H9 (cell line): ENCODE measurements at regions not wholly inside any gene's neighbourhood (a gene's known extent, or its start where the extent isn't known, plus 50 kb on each side); places are given as distances from the start of the nearest gene placed in this dataset.

Source experiments
- DNase-seq: peaks from one replicate; pipeline ENCODE4 v3.0.0-alpha.2; 2017
- H2AFZ ChIP-seq: one replicate; pipeline ENCODE4 v1.6.1; 2013; ENCODE audit warnings: mild to moderate bottlenecking, low read length, control low read depth, moderate library complexity
- H2AK5ac ChIP-seq: 2 replicates; pipeline ENCODE4 v1.6.1; 2013; ENCODE audit warnings: low read length, control low read depth, mixed read lengths; ENCODE audit not compliant: insufficient read length
- H2BK120ac ChIP-seq: one replicate; pipeline ENCODE4 v1.6.1; 2013; ENCODE audit warnings: low read depth, mild to moderate bottlenecking, low read length, control low read depth, inconsistent platforms; ENCODE audit not compliant: poor library complexity, severe bottlenecking
- H2BK12ac ChIP-seq: 2 replicates; pipeline ENCODE4 v1.6.1; 2013; ENCODE audit warnings: low read length, control low read depth, mixed read lengths, low read depth; ENCODE audit not compliant: insufficient read length
- H2BK15ac ChIP-seq: 2 replicates; pipeline ENCODE4 v1.6.1; 2013; ENCODE audit warnings: low read depth, low read length, control low read depth
- H2BK20ac ChIP-seq: one replicate; pipeline ENCODE4 v1.6.1; 2013; ENCODE audit warnings: low read depth, mild to moderate bottlenecking, low read length, control low read depth, inconsistent platforms; ENCODE audit not compliant: poor library complexity, severe bottlenecking
- H2BK5ac ChIP-seq: 2 replicates; pipeline ENCODE4 v1.6.1; 2013; ENCODE audit warnings: low read length, control low read depth, mixed read lengths; ENCODE audit not compliant: insufficient read length
- H3K14ac ChIP-seq: 2 replicates; pipeline ENCODE4 v1.6.1; 2013; ENCODE audit warnings: low read length, control low read depth; ENCODE audit not compliant: insufficient read depth
- H3K18ac ChIP-seq: 2 replicates; pipeline ENCODE4 v1.6.1; 2013; ENCODE audit warnings: low read depth, mild to moderate bottlenecking, mixed read lengths, low read length, control low read depth; ENCODE audit not compliant: insufficient read length
- H3K23ac ChIP-seq: 2 replicates; pipeline ENCODE4 v1.6.1; 2013; ENCODE audit warnings: low read length, control low read depth, mixed read lengths, low read depth; ENCODE audit not compliant: insufficient read length
- H3K23me2 ChIP-seq: 2 replicates; pipeline ENCODE4 v1.6.1; 2013; ENCODE audit warnings: low read depth, mild to moderate bottlenecking, mixed read lengths, low read length, control low read depth; ENCODE audit not compliant: insufficient read length, poor library complexity, severe bottlenecking
- H3K27ac ChIP-seq: 2 replicates; pipeline ENCODE4 v1.5.1; 2013; ENCODE audit warnings: low read length, control low read depth, mixed read lengths, low read depth; ENCODE audit not compliant: insufficient read length
- H3K27me3 ChIP-seq: 2 replicates; pipeline ENCODE4 v1.6.1; 2013; ENCODE audit warnings: low read length, control low read depth, inconsistent platforms; ENCODE audit not compliant: insufficient read depth
- H3K4ac ChIP-seq: 2 replicates; pipeline ENCODE4 v1.6.1; 2013; ENCODE audit warnings: low read depth, mild to moderate bottlenecking, control low read depth, inconsistent platforms, low read length, moderate library complexity
- H3K4me1 ChIP-seq: 2 replicates; pipeline ENCODE4 v1.6.1; 2013; ENCODE audit warnings: low read length, control low read depth, inconsistent platforms; ENCODE audit not compliant: insufficient read depth
- H3K4me2 ChIP-seq: 2 replicates; pipeline ENCODE4 v1.6.1; 2013; ENCODE audit warnings: low read length, control low read depth, mixed read lengths; ENCODE audit not compliant: insufficient read length, insufficient read depth
- H3K56ac ChIP-seq: 2 replicates; pipeline ENCODE4 v1.6.1; 2013; ENCODE audit warnings: low read depth, mild to moderate bottlenecking, mixed read lengths, low read length, control low read depth; ENCODE audit not compliant: insufficient read length
- H3K79me1 ChIP-seq: 2 replicates; pipeline ENCODE4 v1.6.1; 2013; ENCODE audit warnings: low read depth, mild to moderate bottlenecking, moderate library complexity, low read length, control low read depth, inconsistent platforms; ENCODE audit not compliant: insufficient read depth, poor library complexity, severe bottlenecking
- H3K79me2 ChIP-seq: 2 replicates; pipeline ENCODE4 v1.6.1; 2013; ENCODE audit warnings: low read length, control low read depth, inconsistent platforms; ENCODE audit not compliant: insufficient read depth
- H3K9ac ChIP-seq: 2 replicates; pipeline ENCODE4 v1.6.1; 2013; ENCODE audit warnings: low read length, control low read depth, mixed read lengths; ENCODE audit not compliant: insufficient read length; ENCODE audit errors: extremely low read depth
- H3K9me3 ChIP-seq: one replicate; pipeline ENCODE4 v1.6.1; 2013; ENCODE audit warnings: low read depth, low read length, inconsistent platforms; ENCODE audit not compliant: control insufficient read depth
- H3T11ph ChIP-seq: one replicate; pipeline ENCODE4 v1.6.1; 2013; ENCODE audit warnings: mild to moderate bottlenecking, low read length, control low read depth, inconsistent platforms
- H4K20me1 ChIP-seq: one replicate; pipeline ENCODE4 v1.6.1; 2013; ENCODE audit not compliant: control insufficient read depth, insufficient read length, insufficient read depth
- H4K5ac ChIP-seq: 2 replicates; pipeline ENCODE4 v1.6.1; 2013; ENCODE audit warnings: low read depth, mild to moderate bottlenecking, mixed read lengths, low read length, control low read depth; ENCODE audit not compliant: insufficient read length
- H4K8ac ChIP-seq: replicated peaks from 2 replicates; pipeline ENCODE4 v1.6.1; 2013; ENCODE audit warnings: low read length, control low read depth, mixed read lengths, low read depth; ENCODE audit not compliant: insufficient read length
- H4K91ac ChIP-seq: 2 replicates; pipeline ENCODE4 v1.6.1; 2013; ENCODE audit warnings: low read depth, mild to moderate bottlenecking, moderate library complexity, mixed read lengths, low read length, control low read depth; ENCODE audit not compliant: insufficient read length
- H3K27ac Mint-ChIP-seq, 3 experiments: 2 replicates in 2 of 3; 3 replicates in 1 of 3; pipeline ENCODE4 v1.8.0; 2020 to 2021; ENCODE audit warnings: mixed read lengths in 3 of 3, mild to moderate bottlenecking in 1 of 3, moderate library complexity in 1 of 3
- H3K27me3 Mint-ChIP-seq: 2 replicates; pipeline ENCODE4 v1.8.0; 2021; ENCODE audit warnings: low read depth, mild to moderate bottlenecking, moderate library complexity, mixed read lengths
- H3K36me3 Mint-ChIP-seq, 3 experiments: 2 replicates in 2 of 3; 3 replicates in 1 of 3; pipeline ENCODE4 v1.8.0; 2020 to 2021; ENCODE audit warnings: low read depth in 3 of 3, mixed read lengths in 3 of 3; ENCODE audit not compliant: insufficient read depth in 1 of 3
- H3K4me1 Mint-ChIP-seq, 2 experiments: 2 replicates each; pipeline ENCODE4 v1.8.0; 2020; ENCODE audit warnings: mixed read lengths in 2 of 2
- H3K4me3 Mint-ChIP-seq, 2 experiments: 2 replicates in 1 of 2; 3 replicates in 1 of 2; pipeline ENCODE4 v1.8.0; 2020 to 2021; ENCODE audit warnings: mild to moderate bottlenecking in 2 of 2, mixed read lengths in 2 of 2, moderate library complexity in 1 of 2
- H3K9me3 Mint-ChIP-seq, 2 experiments: 2 replicates in 1 of 2; 3 replicates in 1 of 2; pipeline ENCODE4 v1.8.0; 2020; ENCODE audit warnings: mild to moderate bottlenecking in 2 of 2, mixed read lengths in 2 of 2, moderate library complexity in 1 of 2
- WGBS: extraction: QIAGEN DNeasy Blood & Tissue Kit; methylation state at CpG from one replicate; pipeline ENCODE4 v1.1.7; 2013; ENCODE audit warnings: missing lambda C conversion rate, low lambda C conversion rate, mixed read lengths; ENCODE audit not compliant: insufficient read length; ENCODE audit errors: extremely low coverage; 5-methylcytosine and 5-hydroxymethylcytosine counted together
- TF ChIP-seq, protein P1 (sequence below): fragments of 200-600 bp; sonication (generic); conservative IDR thresholded peaks from 3 replicates; pipeline ENCODE4 v1.8.0; 2021; ENCODE audit warnings: antibody characterized with exemption, mild to moderate bottlenecking

DNA sequence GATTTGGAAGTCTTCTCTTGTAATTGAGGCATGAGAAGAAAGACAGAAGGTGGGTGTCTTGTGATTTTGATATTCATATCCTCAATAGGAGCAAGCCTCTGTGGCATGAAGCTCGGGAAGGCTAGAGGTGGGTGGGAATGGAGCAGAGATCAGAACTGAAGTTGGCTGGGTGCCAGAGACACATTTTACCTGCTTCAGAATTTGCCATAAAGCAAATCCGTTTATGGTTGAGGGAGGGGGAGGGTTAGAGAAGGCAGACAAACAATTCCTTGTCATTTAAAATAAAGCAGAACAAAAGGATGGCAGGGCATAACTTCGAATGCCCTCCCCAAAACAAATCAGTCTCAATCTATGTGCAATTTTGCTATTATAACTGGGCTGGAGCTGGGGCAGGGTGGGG lies 305.9 kb downstream of the KLF5 start:
- no peak overlapping the region for H3K9ac ChIP-seq
- no peak overlapping the region for H4K91ac ChIP-seq
- H3K9me3 Mint-ChIP-seq, result no peaks in the 10 kb centered on the region
- H2AFZ ChIP-seq, result no peak overlapping the region
- H3K27ac Mint-ChIP-seq, result no peak overlapping the region
- H3K79me1 ChIP-seq, result no peaks in the 10 kb centered on the region
- H2BK20ac ChIP-seq, result no peak overlapping the region
- no peak overlapping the region for H3K56ac ChIP-seq
- H3K4me3 Mint-ChIP-seq, result no peak overlapping the region
- H3K14ac ChIP-seq, result no peak overlapping the region
- H2AK5ac ChIP-seq, result no peak overlapping the region
- H3K4me1 ChIP-seq, result no peaks in the 10 kb centered on the region
- TF ChIP-seq, protein P1, sequence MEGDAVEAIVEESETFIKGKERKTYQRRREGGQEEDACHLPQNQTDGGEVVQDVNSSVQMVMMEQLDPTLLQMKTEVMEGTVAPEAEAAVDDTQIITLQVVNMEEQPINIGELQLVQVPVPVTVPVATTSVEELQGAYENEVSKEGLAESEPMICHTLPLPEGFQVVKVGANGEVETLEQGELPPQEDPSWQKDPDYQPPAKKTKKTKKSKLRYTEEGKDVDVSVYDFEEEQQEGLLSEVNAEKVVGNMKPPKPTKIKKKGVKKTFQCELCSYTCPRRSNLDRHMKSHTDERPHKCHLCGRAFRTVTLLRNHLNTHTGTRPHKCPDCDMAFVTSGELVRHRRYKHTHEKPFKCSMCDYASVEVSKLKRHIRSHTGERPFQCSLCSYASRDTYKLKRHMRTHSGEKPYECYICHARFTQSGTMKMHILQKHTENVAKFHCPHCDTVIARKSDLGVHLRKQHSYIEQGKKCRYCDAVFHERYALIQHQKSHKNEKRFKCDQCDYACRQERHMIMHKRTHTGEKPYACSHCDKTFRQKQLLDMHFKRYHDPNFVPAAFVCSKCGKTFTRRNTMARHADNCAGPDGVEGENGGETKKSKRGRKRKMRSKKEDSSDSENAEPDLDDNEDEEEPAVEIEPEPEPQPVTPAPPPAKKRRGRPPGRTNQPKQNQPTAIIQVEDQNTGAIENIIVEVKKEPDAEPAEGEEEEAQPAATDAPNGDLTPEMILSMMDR, result no peak
- no peaks in the 10 kb centered on the region for H4K20me1 ChIP-seq
- no peak for DNase-seq
- no peaks in the 10 kb centered on the region for H3K27me3 Mint-ChIP-seq
- no peak overlapping the region for H3K23ac ChIP-seq
- peaks cover 0 to 7% of the 10 kb centered on the region in 2 experiments; a peak in 2 of 4 replicates for H3K4me1 Mint-ChIP-seq
- H3K4ac ChIP-seq, result no peak overlapping the region
- H4K8ac ChIP-seq, result no peak overlapping the region
- H3K27ac ChIP-seq, result no peak overlapping the region
- H3K4me2 ChIP-seq, result no peak overlapping the region
- no peaks in the 10 kb centered on the region for H3K79me2 ChIP-seq
- H2BK12ac ChIP-seq, result no peak overlapping the region
- H2BK5ac ChIP-seq, result no peak overlapping the region
- H3K27me3 ChIP-seq, result no peaks in the 10 kb centered on the region
- no peak overlapping the region for H4K5ac ChIP-seq
- H2BK120ac ChIP-seq, result no peak overlapping the region
- WGBS, result no CpG with 5 or more reads among the region's 3 CpGs
- H3K23me2 ChIP-seq, result no peaks in the 10 kb centered on the region
- no peaks in the 10 kb centered on the region for H3K9me3 ChIP-seq
- H3K18ac ChIP-seq, result no peak overlapping the region
- no peaks in the 10 kb centered on the region for H3K36me3 Mint-ChIP-seq
- no peak overlapping the region for H3T11ph ChIP-seq
- H2BK15ac ChIP-seq, result no peak overlapping the region
